Ectodermal cell (in vitro differentiated cells): ENCODE measurements at regions not wholly inside any gene's neighbourhood (a gene's known extent, or its start where the extent isn't known, plus 50 kb on each side); places are given as distances from the start of the nearest gene placed in this dataset.

Source experiments
- H3K27ac ChIP-seq: 2 replicates; pipeline ENCODE4 v1.7.0; 2013; ENCODE audit warnings: mild to moderate bottlenecking, low read depth, low read length; ENCODE audit not compliant: insufficient read depth, poor library complexity, severe bottlenecking
- H3K27me3 ChIP-seq: 2 replicates; pipeline ENCODE4 v1.7.0; 2013; ENCODE audit warnings: mild to moderate bottlenecking, low read length; ENCODE audit not compliant: insufficient read depth, control insufficient read depth, poor library complexity, severe bottlenecking
- H3K36me3 ChIP-seq: one replicate; pipeline ENCODE4 v1.7.0; 2013; ENCODE audit warnings: low read length; ENCODE audit not compliant: control insufficient read depth, insufficient read depth
- H3K4me1 ChIP-seq: one replicate; pipeline ENCODE4 v1.7.0; 2013; ENCODE audit warnings: low read length; ENCODE audit not compliant: control insufficient read depth, insufficient read depth
- H3K4me3 ChIP-seq: 2 replicates; pipeline ENCODE4 v1.7.0; 2013; ENCODE audit warnings: low read depth, low read length, control low read depth; ENCODE audit not compliant: insufficient read depth
- H3K9me3 ChIP-seq: 2 replicates; pipeline ENCODE4 v1.7.0; 2013; ENCODE audit warnings: mild to moderate bottlenecking, low read length, moderate library complexity; ENCODE audit not compliant: control insufficient read depth
- WGBS, 2 experiments: methylation state at CpG; one replicate each; pipeline ENCODE4 v1.1.7; 2013; ENCODE audit warnings: missing lambda C conversion rate in 2 of 2; 5-methylcytosine and 5-hydroxymethylcytosine counted together

DNA sequence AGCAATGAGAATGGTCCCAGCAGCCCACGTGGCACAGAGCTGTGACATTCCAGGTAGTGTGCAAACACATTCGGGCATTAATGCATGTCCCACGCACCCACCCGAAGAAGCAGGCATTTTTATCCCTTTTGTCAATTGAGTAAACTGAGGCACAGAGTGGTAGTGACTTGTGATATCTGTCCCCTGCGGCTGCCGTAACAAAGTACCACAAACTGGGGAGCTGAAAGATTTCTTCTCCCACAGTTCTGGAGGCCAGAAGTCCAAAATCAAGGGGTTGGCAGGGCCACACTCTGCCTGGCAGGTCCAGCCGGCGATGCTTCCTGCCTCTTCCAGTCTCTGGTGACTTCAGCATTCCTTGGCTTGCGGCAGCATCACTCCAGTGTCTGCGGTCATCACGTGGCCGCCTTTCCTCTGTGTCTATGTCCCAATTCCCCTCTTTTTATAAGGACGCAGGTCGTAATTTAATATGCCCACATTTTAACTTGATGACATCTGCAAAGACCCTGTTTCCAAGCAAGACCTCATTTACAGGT lies 221.9 kb upstream of the GSE1 start:
- Histone ChIP-seq H3K4me1 (peaks cover 14% of the 10 kb centered on the region), H3K9me3 (no peaks in the 10 kb centered on the region), H3K27ac (no peak overlapping the region), H3K4me3 (no peak overlapping the region), H3K36me3 (no peaks in the 10 kb centered on the region), H3K27me3 (peaks cover 9% of the 10 kb centered on the region)
- 87 to 88% methylated on average over 14 of the region's 14 CpGs for WGBS, 2 experiments

GRCh38 chr16:85391769-85392583 lies 221.1 kb upstream of the GSE1 start:
- peaks cover 9% of the 10 kb centered on the region for H3K27me3 ChIP-seq
- no peak overlapping the region for H3K27ac ChIP-seq
- no peaks in the 10 kb centered on the region for H3K9me3 ChIP-seq
- peaks cover 17% of the 10 kb centered on the region for H3K4me1 ChIP-seq
- H3K36me3 ChIP-seq, result no peaks in the 10 kb centered on the region
- H3K4me3 ChIP-seq, result no peak overlapping the region
- WGBS, 2 experiments, result 88 to 91% methylated on average over 11 of the region's 11 CpGs

GRCh38 chr16:85392756-85393673 lies 220.1 kb upstream of the GSE1 start:
- no peak overlapping the region for H3K27ac ChIP-seq
- 89 to 94% methylated on average over 17 of the region's 17 CpGs for WGBS, 2 experiments
- H3K9me3 ChIP-seq, result no peaks in the 10 kb centered on the region
- H3K4me1 ChIP-seq, result peaks cover 17% of the 10 kb centered on the region
- peaks cover 9% of the 10 kb centered on the region for H3K27me3 ChIP-seq
- H3K36me3 ChIP-seq, result no peaks in the 10 kb centered on the region
- no peak overlapping the region for H3K4me3 ChIP-seq

DNA sequence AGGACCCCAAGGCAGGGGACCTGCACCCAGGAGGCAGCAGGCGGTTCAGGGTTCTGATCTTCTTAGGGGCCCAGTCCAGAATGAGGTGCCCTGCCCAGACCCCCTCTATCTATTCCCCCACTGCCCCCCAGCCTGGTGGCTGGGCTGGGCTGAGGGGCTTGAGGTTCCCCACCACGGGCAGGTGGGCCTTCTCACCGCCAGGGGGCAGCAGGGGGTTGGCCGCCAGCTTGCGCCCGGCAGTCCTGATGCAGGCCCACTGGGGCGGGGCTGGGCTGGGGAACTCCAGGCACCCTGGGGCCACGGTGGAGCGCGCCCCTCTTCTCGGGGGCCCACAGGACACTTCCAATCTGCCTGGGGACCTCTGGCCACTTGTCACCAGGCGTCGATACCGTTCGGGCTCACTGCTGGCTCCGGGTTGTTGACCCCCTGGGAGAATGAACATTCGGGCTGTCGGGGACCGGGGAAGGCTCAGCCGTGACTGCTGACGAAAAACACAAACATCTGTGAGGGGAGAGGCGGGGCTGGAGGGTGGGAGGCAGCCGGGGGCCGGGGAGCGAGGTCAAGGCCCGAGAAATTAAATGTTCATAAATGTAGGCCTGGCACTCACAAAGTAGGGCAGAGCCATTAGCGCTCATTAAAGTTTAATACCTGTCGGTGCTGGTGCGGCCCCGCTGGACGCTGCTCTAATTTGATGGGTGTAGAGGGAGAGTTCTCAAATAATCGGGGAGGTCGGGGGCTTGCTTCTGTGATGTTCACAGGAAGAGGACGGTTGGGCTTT lies 219.3 kb upstream of the GSE1 start:
- Histone ChIP-seq H3K27me3 (peaks cover 9% of the 10 kb centered on the region), H3K4me3 (no peak overlapping the region), H3K4me1 (peaks cover 17% of the 10 kb centered on the region), H3K36me3 (no peaks in the 10 kb centered on the region), H3K9me3 (no peaks in the 10 kb centered on the region), H3K27ac (no peak overlapping the region)
- 42 to 44% methylated on average over 34 of the region's 34 CpGs for WGBS, 2 experiments

DNA sequence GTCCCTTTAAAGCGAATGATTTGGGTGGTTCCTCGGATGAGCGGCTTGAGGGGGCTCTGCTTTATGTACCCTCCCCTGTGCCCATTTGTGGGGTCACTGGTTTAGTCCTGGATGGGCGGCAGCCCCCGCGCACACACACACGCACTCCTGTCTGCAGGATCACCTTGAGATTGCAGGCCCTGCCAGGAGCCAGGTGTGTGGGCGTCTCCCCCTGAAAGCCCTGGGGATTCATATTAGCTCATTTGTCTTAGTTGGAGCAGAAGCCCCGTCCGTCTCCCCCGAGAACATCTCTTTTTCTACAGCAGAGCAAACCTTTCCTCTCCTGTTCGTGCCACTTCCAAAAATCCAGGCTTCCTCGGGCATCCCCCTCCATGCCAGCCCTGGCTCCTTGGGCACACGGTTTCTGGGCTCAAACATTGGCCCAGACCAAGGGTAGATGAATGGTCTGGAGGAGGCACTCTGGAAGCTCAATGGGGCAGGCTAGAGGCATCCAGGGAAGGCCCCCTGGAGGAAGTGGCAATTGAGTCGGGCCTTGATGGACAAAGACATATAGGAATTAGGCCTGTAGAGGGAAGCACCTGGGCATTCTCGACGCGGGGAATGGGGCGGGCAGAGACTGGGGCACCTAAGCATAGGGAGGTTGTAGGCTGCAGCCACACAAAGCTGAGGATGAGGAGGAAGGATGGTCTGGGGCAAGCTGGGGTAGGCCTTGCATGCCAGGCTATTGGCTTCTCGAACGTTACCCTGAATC lies 218.5 kb upstream of the GSE1 start:
- Histone ChIP-seq H3K4me3 (no peak overlapping the region), H3K36me3 (no peaks in the 10 kb centered on the region), H3K27ac (no peak overlapping the region), H3K27me3 (peaks cover 9% of the 10 kb centered on the region), H3K4me1 (peaks cover 17% of the 10 kb centered on the region), H3K9me3 (no peaks in the 10 kb centered on the region)
- 87 to 90% methylated on average over 21 of the region's 21 CpGs for WGBS, 2 experiments

DNA sequence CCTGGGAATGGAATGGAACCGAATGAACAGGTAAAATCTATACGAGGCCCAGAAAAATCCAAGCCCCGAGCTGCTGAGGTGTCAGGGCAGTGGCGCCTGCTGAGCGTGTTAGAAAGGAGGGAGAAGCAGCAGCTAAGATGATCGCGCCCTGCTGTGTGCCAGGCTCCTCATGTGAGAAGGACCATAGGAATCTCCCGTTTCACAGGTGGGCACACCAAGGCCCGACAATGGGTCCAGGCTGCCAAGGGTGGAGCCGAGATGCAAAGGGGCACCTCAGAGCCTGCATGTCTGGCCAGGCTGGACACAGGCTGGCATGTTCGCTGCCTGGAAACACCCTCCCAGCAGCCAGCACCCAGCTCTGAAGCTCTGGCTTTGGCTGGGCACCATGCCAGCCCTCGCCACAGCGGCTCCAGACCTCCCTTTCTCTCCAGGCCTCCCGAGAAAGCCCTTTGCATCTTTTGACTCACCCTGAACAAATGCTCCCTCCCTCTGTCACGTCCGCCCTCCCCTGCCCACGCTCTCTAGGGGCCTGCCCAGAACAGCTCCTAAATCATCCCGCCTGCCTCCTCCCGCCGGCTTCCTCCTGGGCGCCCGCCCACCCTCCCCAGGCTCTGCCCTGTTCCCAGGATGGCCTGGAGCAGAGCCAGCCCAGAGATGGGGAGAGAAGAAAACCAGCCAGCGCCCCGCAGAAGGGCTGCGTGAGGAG lies 217.8 kb upstream of the GSE1 start:
- H3K27me3 ChIP-seq, result peaks cover 9% of the 10 kb centered on the region
- peaks cover 17% of the 10 kb centered on the region for H3K4me1 ChIP-seq
- H3K4me3 ChIP-seq, result no peak overlapping the region
- no peak overlapping the region for H3K27ac ChIP-seq
- WGBS, 2 experiments, result 68 to 71% methylated on average over 25 of the region's 25 CpGs
- H3K9me3 ChIP-seq, result no peaks in the 10 kb centered on the region
- H3K36me3 ChIP-seq, result no peaks in the 10 kb centered on the region

GRCh38 chr16:85395913-85396878 lies 216.9 kb upstream of the GSE1 start:
- H3K36me3 ChIP-seq, result no peaks in the 10 kb centered on the region
- H3K4me1 ChIP-seq, result peaks cover 17% of the 10 kb centered on the region
- no peak overlapping the region for H3K4me3 ChIP-seq
- H3K27me3 ChIP-seq, result peaks cover 9% of the 10 kb centered on the region
- H3K27ac ChIP-seq, result no peak overlapping the region
- WGBS, 2 experiments, result 63 to 67% methylated on average over 24 of the region's 24 CpGs
- no peaks in the 10 kb centered on the region for H3K9me3 ChIP-seq
